A673 (cell line): ENCODE measurements at regions not wholly inside any gene's neighbourhood (a gene's known extent, or its start where the extent isn't known, plus 50 kb on each side); places are given as distances from the start of the nearest gene placed in this dataset.

Experiments used
- EZH2 ChIP-seq: fragments of 200-600 bp; sonication (generic); IDR thresholded peaks from 2 replicates; pipeline ENCODE4 v1.6.1; 2017; ENCODE audit warnings: borderline replicate concordance, low read depth, mild to moderate bottlenecking, mixed read lengths, antibody characterized with exemption, low read length; ENCODE audit not compliant: poor library complexity, severe bottlenecking
- TF ChIP-seq, protein P1 (sequence below): fragments of 300-800, 200-600 bp; sonication (generic); conservative IDR thresholded peaks from 2 replicates; pipeline ENCODE4 v1.5.1; 2017; ENCODE audit warnings: low read depth, mild to moderate bottlenecking, antibody characterized with exemption, low read length, moderate library complexity, mixed read lengths

DNA sequence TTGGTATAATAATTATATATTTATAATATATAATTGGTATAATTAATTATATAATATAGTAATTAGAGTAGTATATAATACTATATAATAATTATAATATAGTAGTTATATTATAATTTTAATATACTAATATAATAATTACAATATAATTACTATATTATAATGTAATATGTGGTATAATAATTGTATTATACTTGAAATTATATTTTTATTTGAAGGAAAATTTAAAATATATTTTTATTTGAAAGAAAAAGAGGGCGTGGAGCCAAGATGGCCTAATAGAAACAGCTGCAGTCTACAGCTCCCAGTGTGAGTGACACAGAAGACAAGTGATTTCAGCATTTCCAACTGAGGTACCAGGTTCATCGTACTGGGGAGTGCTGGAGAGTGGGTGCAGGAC lies 365.9 kb downstream of the MMUT start:
- TF ChIP-seq, protein P1, sequence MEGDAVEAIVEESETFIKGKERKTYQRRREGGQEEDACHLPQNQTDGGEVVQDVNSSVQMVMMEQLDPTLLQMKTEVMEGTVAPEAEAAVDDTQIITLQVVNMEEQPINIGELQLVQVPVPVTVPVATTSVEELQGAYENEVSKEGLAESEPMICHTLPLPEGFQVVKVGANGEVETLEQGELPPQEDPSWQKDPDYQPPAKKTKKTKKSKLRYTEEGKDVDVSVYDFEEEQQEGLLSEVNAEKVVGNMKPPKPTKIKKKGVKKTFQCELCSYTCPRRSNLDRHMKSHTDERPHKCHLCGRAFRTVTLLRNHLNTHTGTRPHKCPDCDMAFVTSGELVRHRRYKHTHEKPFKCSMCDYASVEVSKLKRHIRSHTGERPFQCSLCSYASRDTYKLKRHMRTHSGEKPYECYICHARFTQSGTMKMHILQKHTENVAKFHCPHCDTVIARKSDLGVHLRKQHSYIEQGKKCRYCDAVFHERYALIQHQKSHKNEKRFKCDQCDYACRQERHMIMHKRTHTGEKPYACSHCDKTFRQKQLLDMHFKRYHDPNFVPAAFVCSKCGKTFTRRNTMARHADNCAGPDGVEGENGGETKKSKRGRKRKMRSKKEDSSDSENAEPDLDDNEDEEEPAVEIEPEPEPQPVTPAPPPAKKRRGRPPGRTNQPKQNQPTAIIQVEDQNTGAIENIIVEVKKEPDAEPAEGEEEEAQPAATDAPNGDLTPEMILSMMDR, result no peak
- no peak for TF ChIP-seq EZH2
